Stimulated activated naive CD8-positive, alpha-beta T cell treated with anti-CD3 and anti-CD28 coated beads, Interleukin-15, amount 100 ng/mL, for 72 hours (primary cell): ENCODE measurements at regions not wholly inside any gene's neighbourhood (a gene's known extent, or its start where the extent isn't known, plus 50 kb on each side); places are given as distances from the start of the nearest gene placed in this dataset.
A peak's percentile ranks its signal among the peaks of the same experiment; 100 is the strongest.
"Not testable (repeated sequence)": the region's sequence is repeated elsewhere in the genome, so short reads cannot be mapped to it uniquely, and the experiment has no call there.

Experiments used
- ATAC-seq: fragments of 150-1000 bp; cut with Tn5 transposase; 2 replicates; pipeline ENCODE4 v1.10.0; 2021; ENCODE audit warnings: mild to moderate bottlenecking, moderate library complexity
- DNase-seq, 2 donors: peaks; one replicate each; pipeline ENCODE4 v3.0.0; 2021 to 2022
- H3K27ac Mint-ChIP-seq, 2 donors: one replicate each; pipeline ENCODE4 v1.8.0; 2022; ENCODE audit warnings: mild to moderate bottlenecking in 2 of 2, mixed read lengths in 2 of 2, moderate library complexity in 2 of 2
- H3K27me3 Mint-ChIP-seq: one replicate; pipeline ENCODE4 v1.8.0; 2022; ENCODE audit warnings: mixed read lengths
- H3K4me1 Mint-ChIP-seq: one replicate; pipeline ENCODE4 v1.8.0; 2022; ENCODE audit warnings: mild to moderate bottlenecking, mixed read lengths
- H3K4me3 Mint-ChIP-seq, 2 donors: one replicate each; pipeline ENCODE4 v1.8.0; 2022; ENCODE audit warnings: mild to moderate bottlenecking in 2 of 2, mixed read lengths in 2 of 2, moderate library complexity in 1 of 2
- H3K9me3 Mint-ChIP-seq, 2 donors: one replicate each; pipeline ENCODE4 v1.8.0; 2022; ENCODE audit warnings: mixed read lengths in 2 of 2

DNA sequence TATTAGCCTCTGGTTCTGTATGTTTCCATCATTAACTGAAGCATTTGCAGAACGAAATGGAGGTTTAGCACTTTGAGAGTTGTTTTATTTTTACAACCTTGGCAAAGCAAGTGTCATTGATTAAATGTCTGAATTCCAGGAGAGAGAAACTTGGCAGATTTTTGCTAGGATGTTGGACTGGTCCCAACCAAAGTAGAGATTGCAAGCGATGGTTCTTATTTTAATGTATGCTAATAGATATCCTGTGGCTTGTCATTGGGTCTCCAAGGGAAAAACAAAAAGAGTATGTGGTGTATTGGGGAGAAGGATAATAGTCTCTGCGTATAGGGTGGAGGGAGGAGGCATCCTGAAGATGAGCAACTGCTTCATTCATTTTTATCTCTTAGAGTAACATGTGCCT, 457.2 kb upstream of the RUNX1 start:
- no peak overlapping the region for H3K4me3 Mint-ChIP-seq
- DNase-seq = no peak
- H3K9me3 Mint-ChIP-seq = no peaks in the 10 kb centered on the region
- H3K27me3 Mint-ChIP-seq = no peaks in the 10 kb centered on the region
- peaks cover 34% of the 10 kb centered on the region for H3K4me1 Mint-ChIP-seq
- no peak for ATAC-seq
- H3K27ac Mint-ChIP-seq = no peak overlapping the region

DNA sequence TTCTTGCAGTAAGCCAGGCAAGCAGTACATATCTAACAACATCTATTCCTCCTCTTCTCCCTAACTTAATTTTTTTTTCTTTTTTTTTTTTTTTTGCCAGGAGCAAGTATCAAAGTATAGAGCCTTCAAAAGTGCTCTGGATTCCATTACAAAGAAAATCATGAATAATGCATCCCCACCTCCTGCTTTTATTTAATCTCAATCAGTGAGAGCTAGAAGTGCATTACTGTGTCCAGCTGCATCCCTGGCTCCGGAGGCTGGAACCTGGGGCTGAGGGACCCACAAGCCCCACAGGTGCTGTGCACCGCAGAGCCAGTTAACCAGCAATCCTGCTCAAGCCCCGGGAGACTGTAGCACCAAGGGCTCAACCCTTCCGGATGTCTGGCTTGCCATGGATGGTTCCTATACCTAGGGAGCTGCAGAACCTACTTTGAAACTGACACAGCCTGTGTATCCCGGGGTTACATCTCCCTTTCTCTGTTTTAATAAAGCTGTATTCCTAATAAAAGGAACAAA, 455.9 kb upstream of the RUNX1 start:
- ATAC-seq (no peak), DNase-seq (no peak)
- Mint-ChIP-seq H3K27ac (peak overlapping the region; percentile 36 to 64), H3K4me3 (no peak overlapping the region), H3K9me3 (peaks cover 0 to 5% of the 10 kb centered on the region in 2 donors), H3K27me3 (no peaks in the 10 kb centered on the region), H3K4me1 (peaks cover 26% of the 10 kb centered on the region)

DNA sequence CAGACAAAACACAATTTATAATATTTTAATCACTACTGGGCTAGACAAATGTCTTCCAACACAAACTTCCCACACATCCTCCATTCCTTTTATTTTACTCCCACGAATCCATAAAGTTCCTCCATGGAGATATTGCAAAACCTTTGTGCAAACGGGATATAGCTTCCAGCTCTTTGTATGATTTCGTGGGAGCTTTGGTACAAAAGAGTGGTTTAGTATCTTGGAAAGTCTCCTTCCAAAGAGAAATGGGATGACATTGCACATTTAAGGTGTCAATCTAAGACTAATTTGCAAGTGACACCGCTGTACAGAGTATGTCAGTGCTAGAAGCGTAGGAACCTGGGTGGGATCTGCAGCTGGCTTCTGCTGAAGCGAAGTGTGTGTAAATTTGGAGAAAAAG, 455.2 kb upstream of the RUNX1 start:
- no peak overlapping the region for H3K4me3 Mint-ChIP-seq
- H3K9me3 Mint-ChIP-seq = peaks cover 0 to 9% of the 10 kb centered on the region in 2 donors
- H3K27ac Mint-ChIP-seq = peak overlapping the region in 1 of 2 donors; percentile 81
- H3K4me1 Mint-ChIP-seq = peaks cover 26% of the 10 kb centered on the region
- no peak for DNase-seq
- no peaks in the 10 kb centered on the region for H3K27me3 Mint-ChIP-seq
- no peak for ATAC-seq

DNA sequence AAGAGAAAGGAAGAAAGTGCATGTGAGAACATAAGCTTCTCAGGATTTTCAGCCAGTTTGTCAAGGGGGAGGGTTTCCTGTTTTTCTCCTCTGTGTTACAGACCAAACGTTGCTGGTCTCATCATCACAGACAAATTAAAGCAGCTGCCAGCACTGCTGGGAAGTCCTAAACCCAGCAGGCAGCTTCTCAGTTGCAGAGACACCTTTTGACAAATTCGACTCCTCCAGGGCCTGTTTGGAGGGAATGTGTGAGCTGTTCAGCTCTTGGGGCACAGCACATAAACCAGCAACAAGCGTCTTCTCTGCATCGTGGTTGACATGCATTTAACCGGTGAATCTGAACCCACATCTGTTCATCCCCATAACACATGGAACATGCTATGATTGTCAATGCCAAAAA, 454.6 kb upstream of the RUNX1 start:
- H3K4me3 Mint-ChIP-seq = peak overlapping the region; percentile 48 to 52
- no peaks in the 10 kb centered on the region for H3K27me3 Mint-ChIP-seq
- ATAC-seq = peak; percentile 46
- peak in 1 of 2 donors; percentile 4 for DNase-seq
- peaks cover 0 to 9% of the 10 kb centered on the region in 2 donors for H3K9me3 Mint-ChIP-seq
- H3K4me1 Mint-ChIP-seq = peaks cover 26% of the 10 kb centered on the region
- peak overlapping the region; percentile 79 to 81 for H3K27ac Mint-ChIP-seq

DNA sequence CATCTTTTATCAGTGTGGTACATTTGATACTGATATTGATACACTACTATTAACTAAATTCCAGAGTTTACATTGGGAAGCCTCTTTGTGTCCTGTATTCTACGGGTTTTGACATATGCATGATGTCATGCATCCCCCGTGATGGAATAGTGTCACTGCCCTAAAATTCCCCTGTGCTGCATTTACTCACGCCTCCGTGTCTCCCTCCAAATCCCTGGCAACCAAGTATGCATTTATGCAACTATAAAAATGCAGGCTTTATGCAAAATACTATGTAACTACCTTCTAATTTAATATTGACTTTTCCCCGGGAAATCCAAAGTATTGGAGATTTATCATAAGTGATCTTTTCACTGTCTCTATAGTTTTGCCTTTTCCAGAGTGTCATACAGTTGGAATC, 453.7 kb upstream of the RUNX1 start:
- ATAC-seq (no peak), DNase-seq (no peak)
- Mint-ChIP-seq H3K4me1 (peaks cover 26% of the 10 kb centered on the region), H3K27ac (peak overlapping the region in 1 of 2 donors; percentile 81), H3K4me3 (no peak overlapping the region), H3K9me3 (peaks cover 0 to 9% of the 10 kb centered on the region in 2 donors), H3K27me3 (no peaks in the 10 kb centered on the region)

DNA sequence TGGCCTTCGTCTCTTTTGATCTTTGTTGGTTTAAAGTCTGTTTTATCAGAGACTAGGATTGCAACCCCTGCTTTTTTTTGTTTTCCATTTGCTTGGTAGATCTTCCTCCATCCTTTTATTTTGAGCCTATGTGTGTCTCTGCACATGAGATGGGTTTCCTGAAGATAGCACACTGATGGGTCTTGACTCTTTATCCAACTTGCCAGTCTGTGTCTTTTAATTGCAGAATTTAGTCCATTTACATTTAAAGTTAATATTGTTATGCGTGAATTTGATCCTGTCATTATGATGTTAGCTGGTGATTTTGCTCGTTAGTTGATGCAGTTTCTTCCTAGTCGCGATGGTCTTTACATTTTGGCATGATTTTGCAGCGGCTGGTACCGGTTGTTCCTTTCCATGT, 448.4 kb upstream of the RUNX1 start:
- H3K4me3 Mint-ChIP-seq, H3K27ac Mint-ChIP-seq, ATAC-seq, H3K27me3 Mint-ChIP-seq, H3K4me1 Mint-ChIP-seq, DNase-seq: not testable (repeated sequence)
- H3K9me3 Mint-ChIP-seq = peaks cover 4 to 15% of the 10 kb centered on the region in 2 donors

DNA sequence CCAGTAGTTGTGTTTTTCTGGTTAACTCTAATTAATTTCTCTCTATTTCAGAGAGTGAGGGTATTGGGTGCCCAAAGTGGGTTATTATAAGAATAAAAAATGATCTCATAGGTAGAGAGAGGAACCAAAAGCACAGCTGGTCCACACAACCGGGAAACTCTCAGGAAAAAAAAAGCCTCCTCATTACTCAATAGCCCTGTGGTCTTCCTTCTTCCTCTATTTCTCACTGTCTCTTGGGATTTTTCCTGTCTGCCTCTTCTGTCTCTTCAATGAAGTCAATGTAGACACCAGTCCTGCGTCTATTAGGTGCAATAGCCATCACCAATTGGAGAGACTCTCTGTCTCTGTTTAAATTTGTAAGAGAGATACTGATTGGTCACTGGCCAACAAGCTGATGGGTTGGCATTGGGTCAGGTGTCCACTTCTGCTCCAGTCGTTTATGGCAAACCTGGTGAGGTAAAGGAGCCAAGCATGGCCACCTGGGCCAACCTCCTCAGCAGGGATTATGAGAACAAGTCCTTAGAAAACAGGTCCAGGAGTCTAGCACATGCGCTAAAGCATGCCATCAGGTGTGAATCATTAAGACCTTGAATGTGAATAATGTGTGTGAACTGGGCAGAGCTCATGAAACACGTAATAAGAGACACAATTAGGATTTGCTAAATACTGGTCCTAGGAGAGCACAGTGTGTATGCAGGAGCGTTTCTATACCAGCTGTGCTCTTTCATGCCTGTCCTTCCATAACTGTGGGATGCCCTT, 443.0 kb upstream of the RUNX1 start:
- DNase-seq = no peak
- peaks cover 4 to 6% of the 10 kb centered on the region in 2 donors for H3K9me3 Mint-ChIP-seq
- H3K27ac Mint-ChIP-seq = peak overlapping the region in 1 of 2 donors; percentile 24
- no peaks in the 10 kb centered on the region for H3K27me3 Mint-ChIP-seq
- H3K4me1 Mint-ChIP-seq = no peaks in the 10 kb centered on the region
- H3K4me3 Mint-ChIP-seq = no peak overlapping the region
- no peak for ATAC-seq

DNA sequence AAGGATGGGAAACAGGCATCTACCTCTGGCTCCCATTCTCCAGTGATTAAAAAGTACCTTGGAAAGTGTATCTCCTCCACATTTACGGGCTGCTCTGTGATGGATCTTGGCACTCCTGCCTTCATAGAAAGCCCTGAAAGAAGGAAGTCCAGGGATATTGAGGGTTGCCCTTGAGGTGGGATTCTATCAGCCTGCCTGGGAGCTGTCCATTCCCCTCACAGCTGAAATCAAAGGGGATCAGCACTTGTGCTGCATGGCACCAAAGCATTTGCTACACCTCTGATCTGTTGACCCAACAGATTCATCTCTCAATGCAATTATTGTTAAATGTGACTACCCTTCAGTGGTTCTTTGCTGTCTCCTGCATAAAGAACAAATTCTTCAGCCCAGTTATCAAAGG, 442.0 kb upstream of the RUNX1 start:
- H3K27ac Mint-ChIP-seq = no peak overlapping the region
- H3K4me3 Mint-ChIP-seq = no peak overlapping the region

DNA sequence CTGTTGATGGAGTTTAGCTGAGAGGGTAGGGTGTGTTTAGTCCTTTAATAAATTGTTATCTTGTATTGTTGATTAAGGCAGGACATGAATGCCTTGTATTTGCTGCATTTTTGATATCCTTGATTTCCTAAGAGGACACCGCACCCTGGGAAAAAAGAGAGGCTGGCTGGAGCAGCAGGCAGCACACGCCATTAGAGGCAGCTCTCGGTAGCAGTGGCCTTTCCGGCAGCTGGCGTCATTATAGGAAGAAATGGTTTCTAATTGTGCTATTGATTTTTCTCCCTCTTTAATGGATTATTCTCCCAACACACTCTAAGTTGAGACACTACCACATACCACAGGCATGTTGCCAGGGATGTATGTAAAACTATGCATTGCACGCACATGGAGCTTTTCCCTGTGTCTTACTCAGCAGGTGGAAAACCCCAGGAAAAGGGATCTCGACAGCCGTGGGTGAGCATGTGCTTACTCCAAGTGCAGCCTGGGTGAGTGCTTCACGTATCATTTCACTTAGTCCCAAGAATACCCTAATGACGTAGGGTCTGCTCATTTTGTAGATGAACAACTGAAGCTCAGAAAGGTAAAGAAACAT, 440.4 kb upstream of the RUNX1 start:
- Mint-ChIP-seq H3K9me3 (peaks cover 4 to 6% of the 10 kb centered on the region in 2 donors), H3K4me1 (no peaks in the 10 kb centered on the region), H3K4me3 (no peak overlapping the region), H3K27me3 (no peaks in the 10 kb centered on the region), H3K27ac (no peak overlapping the region)
- ATAC-seq = no peak
- no peak for DNase-seq

More for the DNA sequence above, 442.0 kb upstream of the RUNX1 start:
- H3K4me1 Mint-ChIP-seq = no peaks in the 10 kb centered on the region
- H3K9me3 Mint-ChIP-seq = peaks cover 4 to 6% of the 10 kb centered on the region in 2 donors
- DNase-seq = no peak
- no peaks in the 10 kb centered on the region for H3K27me3 Mint-ChIP-seq
- no peak for ATAC-seq

DNA sequence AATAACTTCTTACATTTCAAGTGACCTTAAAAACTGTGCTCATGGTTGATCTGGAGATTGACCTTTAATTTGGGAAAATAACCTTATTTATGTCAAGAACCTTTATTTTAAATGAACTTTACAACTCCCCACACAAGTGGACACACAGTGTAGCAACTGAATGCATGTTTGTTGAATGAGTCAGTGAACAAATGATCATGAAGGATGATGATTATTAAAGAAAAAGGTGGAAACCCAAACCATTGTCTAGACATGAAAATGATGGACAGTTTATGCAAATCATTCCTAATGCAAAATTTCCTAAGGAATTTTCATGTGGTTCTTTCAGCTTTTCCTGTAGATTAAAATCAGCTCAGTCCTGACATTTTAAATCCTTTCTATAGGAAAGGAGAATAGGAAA, 439.8 kb upstream of the RUNX1 start:
- H3K9me3 Mint-ChIP-seq = peaks cover 4 to 6% of the 10 kb centered on the region in 2 donors
- no peak overlapping the region for H3K4me3 Mint-ChIP-seq
- ATAC-seq = no peak
- H3K27me3 Mint-ChIP-seq = no peaks in the 10 kb centered on the region
- peaks cover 4% of the 10 kb centered on the region for H3K4me1 Mint-ChIP-seq
- no peak overlapping the region for H3K27ac Mint-ChIP-seq
- DNase-seq = no peak

DNA sequence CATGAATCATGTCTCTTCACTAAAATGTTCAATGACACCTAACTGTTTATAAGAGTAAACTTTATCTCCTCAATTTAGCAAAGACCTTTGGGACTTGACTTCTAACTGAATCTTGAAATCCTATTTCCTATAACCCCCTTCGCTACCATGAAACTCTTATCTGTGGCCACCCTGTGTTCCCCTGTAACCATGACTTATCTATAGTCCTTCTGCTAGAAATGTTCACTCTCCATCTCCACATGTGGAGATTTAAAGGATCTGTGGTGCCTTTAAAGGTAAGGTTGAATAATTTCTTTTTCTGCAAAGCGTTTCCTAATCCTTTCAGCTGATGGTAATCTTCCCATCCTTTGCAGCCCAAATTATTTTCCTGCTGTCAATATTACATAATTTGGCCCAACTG, 436.3 kb upstream of the RUNX1 start:
- DNase-seq (no peak), ATAC-seq (no peak)
- Mint-ChIP-seq H3K27ac (no peak overlapping the region), H3K9me3 (no peaks in the 10 kb centered on the region), H3K4me1 (peaks cover 6% of the 10 kb centered on the region), H3K4me3 (no peak overlapping the region), H3K27me3 (no peaks in the 10 kb centered on the region)

DNA sequence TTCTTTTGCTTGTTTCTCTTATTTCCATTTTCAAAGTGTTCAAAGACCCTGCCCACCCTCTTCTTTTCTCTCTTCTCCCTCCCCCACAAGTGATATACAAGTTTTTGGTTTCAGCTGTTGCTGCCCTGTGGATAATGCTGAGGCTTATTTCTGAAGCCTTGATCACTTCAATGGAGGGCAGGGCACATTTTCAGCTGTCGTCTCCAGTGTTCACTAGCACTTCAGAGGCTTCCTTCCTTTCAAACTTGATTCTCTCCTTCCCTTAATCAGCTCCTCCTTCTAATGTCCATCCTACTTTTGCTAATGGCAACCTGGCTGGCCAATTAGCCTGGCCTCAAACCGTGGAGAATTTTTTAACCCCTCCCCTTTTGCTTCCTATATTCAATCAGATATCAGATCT, 435.7 kb upstream of the RUNX1 start:
- DNase-seq (no peak), ATAC-seq (no peak)
- Mint-ChIP-seq H3K27ac (no peak overlapping the region), H3K4me3 (no peak overlapping the region), H3K9me3 (peaks cover 3 to 4% of the 10 kb centered on the region in 2 donors), H3K4me1 (peaks cover 6% of the 10 kb centered on the region), H3K27me3 (no peaks in the 10 kb centered on the region)

DNA sequence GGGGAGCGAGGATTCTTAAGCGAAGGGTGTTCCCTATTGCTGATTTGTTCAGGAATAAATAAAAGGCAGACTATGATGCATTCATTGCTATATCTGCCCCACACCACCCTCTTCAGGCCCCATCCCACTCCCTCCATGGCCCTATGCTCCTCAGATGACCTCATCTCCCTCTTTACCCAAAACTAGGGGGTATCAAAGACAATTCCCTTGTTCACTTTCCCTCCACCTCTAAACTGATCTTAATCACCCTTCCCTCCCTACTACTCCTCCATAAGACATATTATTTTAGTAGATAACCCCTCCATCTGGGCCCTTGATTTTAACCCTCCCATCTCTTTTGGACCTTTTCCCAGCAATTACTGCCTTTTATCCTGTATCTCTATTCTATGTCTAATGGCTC, 434.9 kb upstream of the RUNX1 start:
- no peak for ATAC-seq
- H3K4me1 Mint-ChIP-seq = peaks cover 6% of the 10 kb centered on the region
- no peak overlapping the region for H3K4me3 Mint-ChIP-seq
- no peak for DNase-seq
- no peak overlapping the region for H3K27ac Mint-ChIP-seq
- H3K9me3 Mint-ChIP-seq = peaks cover 10 to 12% of the 10 kb centered on the region in 2 donors
- no peaks in the 10 kb centered on the region for H3K27me3 Mint-ChIP-seq

DNA sequence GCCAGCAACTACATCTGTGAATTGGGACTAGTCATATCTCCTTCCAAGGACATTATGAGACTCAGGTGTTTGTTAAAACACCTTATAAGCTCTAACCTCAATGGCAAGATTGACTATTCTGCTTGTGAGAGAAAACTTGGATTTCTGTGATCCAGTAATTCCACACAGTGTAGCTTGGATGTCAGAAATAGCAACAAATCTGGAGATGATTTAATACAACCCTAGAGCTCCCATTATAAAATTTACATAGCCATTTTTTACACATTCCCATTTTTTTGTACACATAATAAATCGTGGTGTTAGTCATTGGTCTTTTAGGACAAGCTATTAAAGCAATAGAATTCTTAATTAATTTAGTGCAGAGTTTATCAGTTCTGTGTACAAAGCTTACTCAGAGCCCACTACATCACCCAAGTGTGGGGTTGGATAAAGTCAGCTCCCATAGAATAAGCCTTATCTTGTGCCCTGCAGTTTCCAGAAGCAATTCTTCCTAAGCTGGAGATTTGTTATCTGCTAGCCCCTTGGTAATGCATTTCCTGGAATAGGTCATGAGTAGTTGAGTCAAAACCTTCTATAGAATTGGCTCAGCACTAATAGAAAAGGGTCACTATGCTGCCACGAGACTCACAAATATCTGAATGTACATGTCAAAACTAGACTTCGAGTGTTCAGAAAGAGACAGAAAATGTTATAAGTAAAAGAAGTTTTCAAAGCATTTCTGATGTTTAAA, 434.0 kb upstream of the RUNX1 start:
- DNase-seq (no peak), ATAC-seq (peak; percentile 64)
- Mint-ChIP-seq H3K27me3 (no peaks in the 10 kb centered on the region), H3K9me3 (peaks cover 10 to 14% of the 10 kb centered on the region in 2 donors), H3K4me3 (no peak overlapping the region), H3K27ac (no peak overlapping the region), H3K4me1 (peaks cover 9% of the 10 kb centered on the region)

DNA sequence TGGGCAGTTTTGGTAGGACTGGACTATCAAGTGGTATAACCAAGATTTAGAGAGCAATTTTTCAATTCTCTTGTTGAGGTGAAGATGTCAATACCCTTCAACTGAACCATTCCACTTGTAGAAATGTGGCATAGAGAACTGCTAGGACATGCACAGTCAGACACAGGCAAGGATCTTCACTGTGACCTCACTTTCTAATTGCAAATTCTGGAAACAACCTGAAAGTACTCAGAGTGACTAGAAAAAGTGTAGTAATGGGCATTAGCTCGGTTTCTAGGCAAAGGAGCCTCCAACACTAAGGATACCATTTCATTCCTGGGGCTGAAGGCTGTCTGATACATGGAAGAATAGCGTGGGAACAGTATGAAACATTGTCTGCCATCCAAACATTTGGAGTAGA, 433.0 kb upstream of the RUNX1 start:
- ATAC-seq (no peak), DNase-seq (no peak)
- Mint-ChIP-seq H3K4me1 (peaks cover 17% of the 10 kb centered on the region), H3K9me3 (peaks cover 10 to 14% of the 10 kb centered on the region in 2 donors), H3K4me3 (no peak overlapping the region), H3K27me3 (no peaks in the 10 kb centered on the region), H3K27ac (no peak overlapping the region)

DNA sequence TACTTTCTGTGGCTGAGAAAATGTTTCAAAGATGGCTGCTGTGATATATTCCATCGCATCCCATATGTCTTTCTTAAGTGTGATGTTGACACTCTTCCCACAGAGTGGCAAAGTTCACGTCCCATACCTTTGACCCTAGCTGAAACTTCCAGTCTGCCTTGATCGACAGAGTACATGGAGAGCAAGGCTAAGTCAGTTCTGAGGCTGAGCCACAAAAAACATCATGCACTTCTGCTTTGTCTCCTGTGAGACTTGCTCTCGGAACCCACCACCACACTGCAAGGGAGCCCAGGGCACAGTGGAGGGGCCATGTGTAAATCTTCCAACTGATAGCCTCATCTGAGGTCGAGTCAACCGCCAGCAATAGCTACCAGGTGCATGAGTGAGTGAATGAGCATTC, 431.9 kb upstream of the RUNX1 start:
- Mint-ChIP-seq H3K27me3 (no peaks in the 10 kb centered on the region), H3K4me3 (no peak overlapping the region), H3K9me3 (peaks cover 10 to 14% of the 10 kb centered on the region in 2 donors), H3K27ac (no peak overlapping the region), H3K4me1 (peaks cover 26% of the 10 kb centered on the region)
- DNase-seq = no peak
- ATAC-seq = no peak
